NCI-H1105 treated with DMSO at 0.1 percent for 48 hours (cell line): ENCODE measurements at regions not wholly inside any gene's neighbourhood (a gene's known extent, or its start where the extent isn't known, plus 50 kb on each side); places are given as distances from the start of the nearest gene placed in this dataset.
"Not testable (repeated sequence)": the region's sequence is repeated elsewhere in the genome, so short reads cannot be mapped to it uniquely, and the experiment has no call there.

Source experiments
- DNase-seq: peaks from one replicate; lab custom pipeline; 2025; lab: John Stamatoyannopoulos, UW

DNA sequence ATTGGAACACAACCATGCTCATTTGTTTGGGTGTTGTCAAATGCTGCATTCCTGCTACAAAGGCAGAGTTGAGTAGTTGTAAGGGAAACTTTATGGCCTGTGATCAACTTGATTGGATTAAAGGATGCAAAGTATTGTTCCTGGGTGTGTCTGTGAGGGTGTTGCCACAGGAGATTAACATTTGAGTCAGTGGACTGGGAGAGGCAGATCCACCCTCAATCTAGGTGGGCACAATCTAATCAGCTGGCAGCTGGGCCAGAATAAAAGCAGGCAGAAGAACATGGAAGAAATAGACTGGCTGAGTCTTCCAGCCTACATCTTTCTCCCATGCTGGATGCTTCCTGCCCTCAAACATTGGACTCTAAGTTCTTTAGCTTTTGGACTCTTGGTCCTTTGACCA lies 145.6 kb upstream of the LMCD1 start:
- not testable (repeated sequence) for DNase-seq

DNA sequence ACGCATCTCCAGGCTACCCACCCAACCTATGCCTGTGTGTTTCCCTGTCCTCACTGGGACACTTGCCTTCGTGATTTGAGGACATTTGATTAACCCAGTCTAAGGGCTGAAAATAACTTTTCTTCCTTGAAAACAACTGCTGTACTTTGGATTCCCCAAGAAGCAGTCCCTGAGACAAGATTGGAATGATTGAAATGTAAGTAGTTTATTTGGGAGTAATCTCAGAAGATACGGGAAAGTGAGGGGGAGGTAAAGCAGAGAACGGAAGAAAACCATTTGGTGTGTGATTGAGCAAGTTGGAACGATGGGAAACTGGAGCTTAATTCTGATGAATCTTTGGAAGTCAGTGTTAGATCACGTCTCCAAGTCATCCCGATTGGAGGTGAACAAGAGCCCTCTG lies 143.8 kb upstream of the LMCD1 start:
- no peak for DNase-seq

DNA sequence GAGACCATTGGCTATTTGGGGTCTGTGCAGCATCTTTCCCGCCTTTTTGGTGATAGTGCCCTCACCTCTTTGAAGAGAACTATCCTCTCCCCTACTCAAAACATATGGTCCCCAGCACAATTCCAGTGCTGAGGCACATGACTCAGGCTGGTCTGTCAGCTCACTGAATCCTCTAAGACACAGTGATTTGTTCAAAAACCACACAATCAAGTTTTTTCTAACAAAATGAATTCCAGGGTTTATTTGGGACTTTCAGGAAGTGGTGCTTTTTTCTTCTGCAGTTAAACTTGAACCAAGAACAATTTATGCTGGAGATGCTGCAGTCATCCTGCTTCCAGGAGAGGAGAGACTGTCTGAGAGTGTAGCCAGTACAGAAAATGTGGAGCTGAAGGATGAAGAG lies 142.5 kb upstream of the LMCD1 start:
- DNase-seq, result no peak

DNA sequence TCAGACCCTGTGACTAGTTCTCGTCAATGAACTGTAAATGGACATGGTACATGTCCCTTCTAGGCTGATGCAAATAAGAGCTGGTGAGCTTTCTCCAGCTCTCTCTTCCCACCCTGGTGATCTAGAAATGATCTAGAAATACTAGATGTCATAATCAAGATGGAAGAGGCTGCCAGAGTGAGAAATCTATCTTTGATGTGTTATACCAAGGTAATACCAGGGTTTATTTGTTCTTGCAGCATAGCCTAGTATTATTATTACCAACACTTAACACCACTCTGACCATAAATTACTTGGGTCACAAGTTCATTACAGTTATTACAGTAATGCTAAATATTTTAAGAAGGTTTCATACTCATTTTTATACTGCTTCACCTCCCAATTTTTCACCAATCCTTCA lies 138.4 kb upstream of the LMCD1 start:
- DNase-seq, result no peak

DNA sequence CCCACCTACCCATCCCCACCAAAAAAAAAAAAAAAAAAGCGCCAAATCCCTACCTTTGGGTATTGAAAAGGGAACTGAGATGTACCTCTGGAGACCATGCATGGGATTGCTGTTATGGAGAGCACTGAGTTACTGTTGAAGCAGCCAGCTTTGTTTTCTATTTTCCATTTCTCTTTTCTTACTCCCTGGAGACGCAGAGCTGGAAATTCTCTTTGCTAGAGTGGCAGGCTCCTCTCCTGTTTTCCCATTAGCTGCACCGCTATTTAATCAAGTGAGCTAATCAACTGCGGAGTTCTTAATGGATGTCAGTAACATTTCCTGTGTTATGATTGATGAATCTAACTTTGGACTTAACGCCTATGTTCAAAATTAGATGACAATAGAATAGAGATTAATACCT lies 136.1 kb upstream of the LMCD1 start:
- DNase-seq, result no peak

DNA sequence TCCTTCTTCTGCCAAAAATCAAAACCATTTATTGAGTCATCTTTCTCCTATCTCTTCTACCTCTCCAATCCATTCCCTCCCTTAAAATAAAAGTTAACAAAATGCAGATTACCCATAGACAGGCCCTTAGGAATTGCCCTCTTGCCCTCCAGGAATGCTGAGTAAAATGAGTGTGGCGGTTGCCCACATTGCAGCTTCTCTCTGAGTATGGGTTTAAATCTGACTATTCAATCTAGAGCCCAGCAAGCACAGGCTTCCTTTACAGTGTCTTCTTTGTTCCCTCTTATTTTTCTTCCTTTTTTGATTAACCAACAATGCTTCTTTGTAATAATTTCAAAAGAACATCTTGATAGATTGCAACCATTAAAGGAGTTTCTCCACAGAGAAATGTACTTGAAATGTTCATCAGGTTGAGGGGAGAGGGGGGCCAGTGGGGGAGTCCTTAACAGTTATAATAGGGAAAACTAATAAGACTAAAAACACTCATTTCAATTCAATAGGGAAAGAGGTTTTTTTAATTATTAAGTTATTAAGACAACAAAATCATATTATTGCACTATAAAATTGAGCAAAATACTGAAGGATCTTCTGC lies 135.3 kb upstream of the LMCD1 start:
- no peak for DNase-seq

DNA sequence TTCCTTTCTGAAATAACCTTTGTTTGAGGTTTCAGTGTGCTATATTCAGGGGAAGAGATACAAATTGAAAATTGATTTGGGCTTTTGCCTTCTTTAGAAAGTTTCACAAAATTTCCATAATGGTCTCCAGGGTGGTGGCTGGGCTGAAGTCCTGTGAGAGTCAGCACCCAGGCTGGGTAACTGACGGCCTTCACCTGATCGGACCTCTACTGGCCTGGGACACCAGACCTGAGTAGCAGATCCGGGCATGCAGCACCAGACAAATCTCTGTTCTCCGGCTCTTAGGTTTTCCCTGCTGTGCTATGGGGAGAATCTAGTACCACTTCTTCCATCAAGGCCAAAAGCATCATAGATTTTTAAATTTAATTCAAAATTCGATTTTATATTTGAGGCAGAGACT lies 133.0 kb upstream of the LMCD1 start:
- no peak for DNase-seq

DNA sequence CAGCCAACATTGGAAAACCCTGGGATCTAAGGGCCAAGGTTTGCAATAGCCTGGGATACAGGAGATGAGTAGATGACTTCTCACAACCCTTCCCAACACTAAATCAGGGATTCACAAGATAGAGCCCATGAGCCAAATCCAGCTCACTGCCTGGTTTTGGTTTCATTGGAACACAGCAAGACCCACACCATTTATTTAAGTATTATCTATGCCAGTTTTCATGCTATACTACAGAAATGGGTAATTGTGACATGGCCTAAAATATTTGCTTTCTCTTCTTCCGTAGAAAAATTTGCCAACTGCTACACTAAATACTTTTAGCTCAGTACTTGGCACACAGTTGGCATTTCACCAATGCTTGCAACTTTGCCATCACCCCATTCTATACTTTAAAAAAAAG lies 132.0 kb upstream of the LMCD1 start:
- no peak for DNase-seq

DNA sequence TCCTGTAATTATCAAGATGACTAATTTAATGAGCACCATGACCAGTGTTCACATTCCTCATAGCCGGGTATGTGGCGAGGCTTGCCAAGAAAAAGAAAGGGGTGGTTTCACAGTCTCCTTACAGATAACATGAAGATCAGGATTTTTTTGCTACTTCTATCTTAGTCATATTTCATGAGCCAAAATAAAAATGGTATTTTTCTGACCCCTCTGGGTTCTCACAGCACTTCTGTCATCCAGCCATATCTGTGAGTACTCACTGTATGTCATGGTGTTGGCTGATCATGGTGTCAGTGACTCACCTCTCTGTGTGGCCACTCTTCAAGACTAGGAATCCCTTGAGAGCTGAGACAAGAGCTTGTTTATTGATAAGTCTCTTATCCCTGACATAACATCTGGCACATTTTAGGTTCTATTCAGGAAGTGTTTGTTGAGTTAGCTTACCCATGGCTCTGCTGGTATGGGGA lies 130.5 kb upstream of the LMCD1 start:
- DNase-seq, result no peak

DNA sequence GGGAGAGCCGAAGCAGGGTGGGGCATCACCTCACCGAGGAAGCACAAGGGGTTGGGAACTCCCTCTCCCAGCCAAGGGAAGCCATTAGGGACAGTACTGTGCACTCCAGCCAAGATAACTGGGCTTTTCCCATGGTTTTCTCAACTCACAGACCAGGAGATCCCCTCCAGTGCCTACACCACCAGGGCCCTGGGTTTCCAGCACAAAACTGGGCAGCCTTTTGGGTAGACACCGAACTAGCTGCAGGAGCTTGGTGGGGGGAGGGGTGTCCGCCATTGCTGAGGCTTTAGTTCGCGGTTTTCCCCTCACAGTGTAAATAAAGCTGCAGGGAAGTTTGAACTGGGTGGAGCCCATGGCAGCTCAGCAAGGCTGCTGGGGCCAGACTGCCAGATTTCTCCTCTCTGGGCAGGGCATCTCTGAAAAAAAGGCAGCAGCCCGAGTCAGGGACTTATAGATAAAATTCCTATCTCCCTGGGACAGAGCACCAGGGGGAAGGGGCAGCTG lies 129.6 kb upstream of the LMCD1 start:
- no peak for DNase-seq

DNA sequence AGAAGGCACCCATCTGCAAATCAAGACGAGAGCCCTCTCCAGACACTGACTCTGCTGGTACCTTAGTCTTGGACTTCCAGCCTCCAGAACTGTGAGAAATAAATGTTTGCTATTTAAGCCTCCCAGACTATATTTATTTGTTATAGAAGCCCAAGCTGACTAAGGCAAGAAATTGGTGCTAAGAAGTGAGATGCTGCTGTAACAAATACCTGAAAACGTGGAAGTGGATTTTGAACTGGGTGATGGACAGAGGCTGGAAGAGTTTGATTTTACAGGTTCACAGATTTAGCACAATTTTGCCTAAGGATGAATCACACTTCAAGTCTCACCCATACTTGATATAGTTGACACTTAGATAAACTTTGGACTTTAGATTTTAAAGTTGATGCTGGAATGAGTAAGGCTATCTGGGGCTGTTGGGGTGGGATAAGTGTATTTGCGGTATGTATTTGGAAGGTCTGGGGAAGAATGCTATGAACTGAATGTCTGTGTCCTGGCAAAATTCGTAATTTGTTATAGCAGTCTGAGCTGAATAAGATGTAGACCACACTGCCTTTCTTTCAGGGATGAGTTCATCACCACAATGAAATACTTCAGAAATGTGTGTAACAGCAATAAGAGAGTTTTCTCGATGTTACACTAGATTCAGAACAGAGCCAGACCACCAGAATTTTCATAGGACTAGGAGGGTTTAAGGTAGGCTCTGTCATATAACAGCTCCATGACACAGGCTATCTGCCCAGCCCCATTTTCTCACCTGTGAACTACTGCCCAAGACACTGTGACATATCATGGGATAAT lies 120.5 kb upstream of the LMCD1 start:
- DNase-seq, result no peak

DNA sequence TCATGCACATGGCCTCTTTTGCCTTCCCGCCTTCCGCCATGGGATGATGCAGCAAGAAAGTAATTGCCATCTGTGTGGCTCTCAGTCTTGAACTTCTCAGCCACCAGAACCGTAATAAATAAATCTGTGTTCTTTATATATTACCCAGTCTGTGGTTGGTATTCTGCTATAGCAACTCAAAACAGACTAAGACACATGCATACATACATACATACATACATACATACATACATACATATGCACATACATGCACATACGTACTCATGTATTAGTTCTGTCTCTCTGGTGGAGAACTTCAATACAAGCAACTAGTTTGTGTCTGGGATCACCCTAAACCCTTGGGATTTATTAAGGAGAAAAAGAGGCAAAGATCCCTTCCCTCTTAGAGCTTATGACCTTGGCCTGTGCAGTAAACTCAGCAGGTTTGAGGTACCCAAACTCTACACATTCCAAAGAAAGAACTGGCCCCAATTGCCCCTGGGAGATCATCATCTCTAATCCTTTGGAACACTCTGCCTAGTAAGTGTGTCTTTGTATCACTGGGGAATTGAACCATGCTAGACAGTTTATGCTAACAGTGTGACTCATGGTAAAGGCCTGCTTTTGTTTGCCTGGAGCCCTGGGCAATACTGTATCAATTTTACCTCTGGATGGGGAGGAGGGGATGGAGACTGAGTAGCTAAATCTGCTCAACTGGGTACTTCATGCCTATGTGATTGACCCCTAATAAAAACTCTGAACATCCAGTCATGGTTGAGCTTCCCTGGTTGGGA lies 115.6 kb upstream of the LMCD1 start:
- no peak for DNase-seq

DNA sequence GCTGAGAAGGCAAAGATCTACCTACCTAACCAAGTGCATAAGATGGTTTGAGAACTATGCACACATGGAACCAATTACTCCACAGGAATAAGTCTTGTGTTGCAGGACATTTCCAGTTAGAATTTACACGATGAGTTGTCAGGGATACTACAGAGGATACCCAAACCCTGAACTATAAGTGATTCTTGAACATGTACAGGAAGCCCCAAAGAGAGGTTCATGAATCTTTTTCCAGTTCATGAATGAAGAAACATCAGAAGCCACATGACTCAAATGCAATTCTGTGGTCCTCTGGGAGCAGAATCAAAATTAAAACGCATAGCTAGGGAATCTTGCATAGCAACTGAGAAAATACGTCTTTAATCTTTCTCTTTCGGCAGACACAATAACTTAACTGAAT lies 114.1 kb upstream of the LMCD1 start:
- DNase-seq, result no peak

DNA sequence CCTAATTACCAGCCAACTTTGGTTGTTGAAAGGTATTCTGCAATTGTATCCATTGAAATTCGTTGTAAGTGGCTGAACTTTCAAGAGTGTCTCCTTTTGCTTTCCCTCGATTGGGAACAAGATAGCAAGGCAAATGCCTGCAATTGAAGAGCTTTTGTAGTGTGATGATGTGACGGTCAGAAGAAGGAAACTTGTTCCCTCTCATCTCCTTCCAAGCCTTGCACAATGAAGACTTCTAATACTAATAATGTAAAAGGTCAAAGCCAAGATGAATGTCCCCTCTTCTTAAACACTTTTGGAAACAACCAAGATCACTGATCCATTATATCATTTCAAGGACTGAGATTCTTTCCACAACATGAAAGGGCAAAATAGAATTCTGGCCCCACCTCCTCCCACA lies 101.9 kb upstream of the LMCD1 start:
- no peak for DNase-seq

DNA sequence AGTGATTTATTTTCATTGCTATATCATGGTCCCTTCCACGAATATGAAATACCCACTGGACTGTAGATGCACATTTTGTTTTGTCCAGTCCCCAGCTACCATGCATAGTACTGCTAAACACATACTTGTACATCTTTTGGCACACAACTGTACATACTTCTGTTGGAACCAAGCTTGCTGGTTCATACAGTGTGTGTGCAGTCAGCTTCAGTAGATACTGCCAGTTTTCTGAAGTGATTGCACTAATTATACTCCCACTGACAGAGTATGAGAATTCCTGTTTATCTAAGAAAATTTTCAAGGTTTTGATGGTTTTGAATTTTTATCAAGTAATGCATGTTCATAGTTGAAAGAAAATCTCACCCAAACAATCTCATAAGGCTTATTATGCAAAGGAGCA lies 100.7 kb upstream of the LMCD1 start:
- no peak for DNase-seq

DNA sequence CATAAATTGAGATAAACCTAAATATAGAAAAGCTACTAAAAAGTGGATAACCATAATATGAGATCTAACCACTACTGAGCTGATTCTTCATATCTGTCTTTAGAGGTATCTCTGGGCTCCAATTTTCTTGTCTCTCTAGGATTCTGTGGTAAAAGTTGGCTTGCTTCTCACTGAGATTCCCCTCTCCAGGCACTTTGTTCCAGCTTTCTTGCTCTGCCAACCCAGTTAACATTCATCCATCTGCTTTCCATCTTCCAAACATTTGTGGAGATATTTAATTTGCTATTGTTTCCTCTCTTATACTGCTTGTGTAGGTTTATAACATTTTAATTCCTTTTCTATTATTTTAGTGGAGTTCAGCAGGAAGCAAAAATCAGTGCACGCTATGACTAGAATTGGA lies 97.6 kb upstream of the LMCD1 start:
- no peak for DNase-seq

DNA sequence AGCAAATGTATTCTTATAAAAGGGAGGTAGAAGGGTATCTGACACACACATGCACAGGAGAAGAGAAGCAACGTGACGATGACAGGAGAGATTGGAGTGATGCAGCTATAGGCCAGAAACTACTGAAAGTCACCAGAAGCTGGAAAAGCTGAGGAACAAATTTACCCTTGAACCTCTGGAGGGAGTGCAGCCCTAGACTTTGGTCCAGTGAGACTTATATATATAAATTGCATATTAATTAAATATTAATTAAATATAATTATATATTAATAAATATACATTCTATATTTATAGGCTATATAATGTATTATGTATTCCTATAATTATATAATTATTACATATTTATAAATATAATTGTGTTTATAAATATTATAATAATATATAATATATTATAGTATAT lies 96.5 kb upstream of the LMCD1 start:
- no peak for DNase-seq

DNA sequence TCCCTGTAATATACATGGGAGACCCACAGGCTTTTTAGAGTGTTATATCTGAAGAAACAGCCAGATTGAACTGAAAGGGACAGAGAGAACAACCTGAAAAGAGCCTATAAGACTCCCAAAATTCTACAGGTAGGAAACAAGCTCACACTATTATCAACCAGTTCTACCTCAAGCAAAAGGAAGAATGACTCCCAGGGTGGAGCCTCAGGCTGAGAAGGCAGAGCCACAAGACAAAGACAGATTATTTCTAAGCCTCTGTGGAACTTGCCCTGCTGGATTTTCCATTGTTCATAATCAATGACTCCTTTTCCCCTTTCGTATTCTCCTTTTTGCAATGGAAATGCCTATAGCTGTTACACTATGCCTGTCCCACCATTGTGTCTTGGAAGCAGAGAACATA lies 95.1 kb upstream of the LMCD1 start:
- DNase-seq, result no peak

DNA sequence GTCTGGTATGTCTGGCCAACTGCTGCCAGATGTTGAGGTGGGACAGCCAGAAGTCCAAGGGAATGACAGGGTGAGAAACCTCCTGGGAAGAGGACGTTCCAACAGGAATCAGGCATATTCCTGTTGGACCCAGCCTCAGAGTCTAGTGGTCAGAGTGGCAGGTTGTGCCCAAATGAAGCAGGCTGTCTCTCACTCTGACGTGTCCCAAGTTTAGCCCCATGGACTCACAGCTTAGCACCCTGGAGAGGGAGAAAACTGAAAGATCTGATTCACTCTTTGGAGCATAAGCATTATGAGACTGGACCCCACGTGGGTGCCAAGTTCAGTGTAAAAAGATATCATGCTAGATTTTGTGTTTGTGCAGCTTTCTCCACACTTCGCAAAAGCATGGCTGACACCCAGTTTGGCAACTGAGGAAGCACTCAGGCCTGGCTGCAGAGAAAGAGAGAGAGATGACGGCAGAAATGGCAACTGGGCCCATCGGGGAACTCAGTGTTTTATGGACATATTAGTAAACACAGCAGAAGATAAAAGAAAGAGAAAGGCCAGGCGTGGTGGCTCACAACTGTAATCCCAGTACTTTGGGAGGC lies 88.2 kb upstream of the LMCD1 start:
- no peak for DNase-seq

DNA sequence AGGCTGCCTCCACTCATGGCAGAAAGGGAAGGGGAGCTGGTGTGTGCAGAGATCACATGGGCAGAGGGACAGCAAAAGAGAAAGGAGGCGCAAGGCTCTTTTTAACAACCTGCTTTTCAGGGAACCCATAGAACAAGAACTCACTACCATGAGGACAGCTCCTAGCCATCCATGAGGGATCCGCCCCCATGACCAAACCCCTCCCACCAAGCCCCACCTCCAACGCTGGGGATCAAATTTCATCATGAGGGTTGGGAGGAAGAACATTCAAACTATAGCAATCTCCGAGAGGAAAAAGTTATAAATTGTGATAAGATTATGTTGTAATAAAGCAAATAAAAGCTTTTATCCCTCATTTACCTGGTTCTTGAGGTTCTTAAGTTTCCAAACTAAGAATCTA lies 84.7 kb upstream of the LMCD1 start:
- DNase-seq, result no peak

DNA sequence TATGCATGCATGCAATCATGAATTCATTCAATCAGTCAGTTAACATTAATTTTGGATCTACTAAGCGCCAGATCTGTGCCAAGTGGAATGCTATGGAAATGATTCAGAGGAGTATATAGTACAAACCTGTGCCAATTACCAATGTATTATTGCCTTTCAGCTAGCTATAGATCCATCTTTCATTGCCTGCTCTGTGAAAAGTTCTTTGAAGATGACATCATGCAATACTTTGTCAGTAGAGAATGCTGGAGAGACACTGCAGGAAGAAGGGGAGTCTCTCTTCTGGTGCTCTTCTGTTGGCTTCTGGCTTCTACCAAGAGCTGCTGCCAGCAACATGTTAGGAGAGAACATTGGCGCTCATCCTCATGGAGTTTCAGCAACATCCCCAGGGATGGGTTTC lies 81.0 kb upstream of the LMCD1 start:
- DNase-seq, result no peak

DNA sequence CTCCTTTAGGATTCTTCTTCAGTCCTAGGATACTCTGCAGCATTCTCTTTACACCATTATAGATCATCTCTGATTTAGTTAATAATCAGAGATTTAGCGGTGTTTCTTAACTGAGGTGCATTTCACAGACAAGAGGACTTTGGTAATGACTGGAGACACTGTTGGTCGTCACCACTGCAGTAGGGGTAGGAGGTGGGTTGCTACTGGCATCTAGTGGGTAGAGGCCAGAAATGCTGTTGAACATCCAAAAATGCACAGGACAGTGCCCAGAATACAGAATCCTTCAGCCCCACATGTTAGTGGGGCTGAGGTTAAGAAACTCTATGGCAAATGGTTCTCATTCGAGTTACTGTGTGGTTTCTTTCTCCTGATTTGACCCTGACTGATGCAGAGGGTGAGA lies 80.4 kb upstream of the LMCD1 start:
- DNase-seq, result no peak

DNA sequence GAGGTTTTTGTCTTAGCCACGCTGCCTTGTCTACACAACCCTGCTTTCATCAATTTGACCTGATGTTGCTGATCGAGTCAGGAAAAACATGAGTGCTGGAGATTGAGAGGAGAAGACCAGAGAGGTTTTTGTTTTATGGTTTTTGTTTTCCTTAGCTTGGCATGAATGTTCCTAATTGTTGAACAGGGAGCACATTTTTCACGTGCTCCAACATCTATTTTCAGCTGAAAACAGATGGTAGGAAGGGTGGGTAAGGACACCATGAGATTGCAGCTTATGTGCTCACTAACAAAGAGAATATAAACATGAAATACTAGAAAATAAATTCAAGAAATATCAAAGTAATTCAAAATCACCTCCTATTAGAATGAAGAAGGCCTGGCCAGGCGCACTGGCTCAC lies 79.9 kb upstream of the LMCD1 start:
- DNase-seq, result no peak
